MM.1S (cell line): ENCODE measurements at regions not wholly inside any gene's neighbourhood (a gene's known extent, or its start where the extent isn't known, plus 50 kb on each side); places are given as distances from the start of the nearest gene placed in this dataset.

Experiments used
- DNase-seq: peaks from one replicate; pipeline ENCODE4 v3.0.0-alpha.2; 2015
- H2AFZ ChIP-seq: fragments of 300-600 bp; sonication (generic); 2 replicates; pipeline ENCODE4 v1.6.0; 2016; ENCODE audit warnings: antibody characterized with exemption, low read length
- H3F3A ChIP-seq: fragments of 300-600 bp; sonication (generic); 2 replicates; pipeline ENCODE4 v1.6.1; 2016; ENCODE audit warnings: mild to moderate bottlenecking, antibody characterized with exemption, low read length, moderate library complexity, mixed read lengths; ENCODE audit not compliant: insufficient read depth
- H3K27ac ChIP-seq: fragments of 300-600 bp; sonication (generic); 2 replicates; pipeline ENCODE4 v1.5.1; 2016; ENCODE audit warnings: mild to moderate bottlenecking, low read length
- H3K27me3 ChIP-seq: fragments of 300-600 bp; sonication (generic); replicated peaks from 2 replicates; pipeline ENCODE4 v1.6.0; 2016; ENCODE audit warnings: low read length; ENCODE audit not compliant: insufficient read depth
- H3K36me3 ChIP-seq: fragments of 300-600 bp; sonication (generic); replicated peaks from 2 replicates; pipeline ENCODE4 v1.6.1; 2016; ENCODE audit warnings: mild to moderate bottlenecking, low read length, mixed read lengths; ENCODE audit not compliant: insufficient read depth
- H3K4me1 ChIP-seq: fragments of 300-600 bp; sonication (generic); 2 replicates; pipeline ENCODE4 v1.6.1; 2016; ENCODE audit warnings: low read length, mixed read lengths
- H3K4me2 ChIP-seq: fragments of 300-600 bp; sonication (generic); 2 replicates; pipeline ENCODE4 v1.6.0; 2016; ENCODE audit warnings: low read depth, low read length
- H3K4me3 ChIP-seq: fragments of 300-600 bp; sonication (generic); 2 replicates; pipeline ENCODE4 v1.5.1; 2016; ENCODE audit warnings: low read length, mixed read lengths
- H3K79me2 ChIP-seq: fragments of 300-600 bp; sonication (generic); 2 replicates; pipeline ENCODE4 v1.6.1; 2016; ENCODE audit warnings: mixed run types, low read length, mixed read lengths
- H3K9ac ChIP-seq: fragments of 300-600 bp; sonication (generic); 2 replicates; pipeline ENCODE4 v1.6.1; 2016; ENCODE audit warnings: low read length, mixed read lengths
- H3K9me2 ChIP-seq: fragments of 300-600 bp; sonication (generic); replicated peaks from 2 replicates; pipeline ENCODE4 v1.6.1; 2016; ENCODE audit warnings: mild to moderate bottlenecking, low read length, mixed read lengths; ENCODE audit not compliant: insufficient read depth
- H3K9me3 ChIP-seq: fragments of 300-600 bp; sonication (generic); replicated peaks from 2 replicates; pipeline ENCODE4 v1.6.1; 2016; ENCODE audit warnings: mild to moderate bottlenecking, low read length, mixed read lengths; ENCODE audit not compliant: insufficient read depth
- H4K20me1 ChIP-seq: fragments of 300-600 bp; sonication (generic); 2 replicates; pipeline ENCODE4 v1.6.1; 2016; ENCODE audit warnings: mild to moderate bottlenecking, low read length, moderate library complexity, mixed read lengths; ENCODE audit not compliant: insufficient read depth
- CTCF ChIP-seq: fragments of 300-600 bp; sonication (generic); IDR thresholded peaks from 2 replicates; pipeline ENCODE4 v1.5.1; 2016; ENCODE audit warnings: antibody characterized with exemption, low read length, mixed read lengths
- EZH2 ChIP-seq: fragments of 300-600 bp; sonication (generic); optimal IDR thresholded peaks from 2 replicates; pipeline ENCODE3; 2017; ENCODE audit warnings: low read depth, mild to moderate bottlenecking, antibody characterized with exemption, low read length, mixed read lengths
- EZH2phosphoT487 ChIP-seq: fragments of 300-600 bp; sonication (generic); IDR thresholded peaks from 2 replicates; pipeline ENCODE4 v1.6.1; 2018; ENCODE audit warnings: antibody characterized with exemption, low read length

- no peak overlapping the region for H3K4me2 ChIP-seq
- H3K27me3 ChIP-seq: no peaks in the 10 kb centered on the region
- no peaks in the 10 kb centered on the region for H3K4me1 ChIP-seq
- no peak for DNase-seq
- no peak for TF ChIP-seq CTCF
- no peak for TF ChIP-seq EZH2phosphoT487
- TF ChIP-seq EZH2: no peak
- no peaks in the 10 kb centered on the region for H3K9me2 ChIP-seq
- H4K20me1 ChIP-seq: no peaks in the 10 kb centered on the region
- no peak overlapping the region for H2AFZ ChIP-seq
- no peaks in the 10 kb centered on the region for H3K9me3 ChIP-seq
- H3K36me3 ChIP-seq: no peaks in the 10 kb centered on the region
- H3K9ac ChIP-seq: no peak overlapping the region
- no peaks in the 10 kb centered on the region for H3F3A ChIP-seq
- no peak overlapping the region for H3K4me3 ChIP-seq
- no peaks in the 10 kb centered on the region for H3K79me2 ChIP-seq
- no peak overlapping the region for H3K27ac ChIP-seq
Observed at GRCh38 chr10:42934842-42935241, 142.0 kb upstream of the RET start.

- Histone ChIP-seq H3K9me3 (no peaks in the 10 kb centered on the region), H3K9ac (no peak overlapping the region), H3K9me2 (no peaks in the 10 kb centered on the region), H3K4me3 (no peak overlapping the region), H3K27ac (no peak overlapping the region), H2AFZ (no peak overlapping the region), H3K79me2 (no peaks in the 10 kb centered on the region), H3K27me3 (no peaks in the 10 kb centered on the region), H3K4me1 (no peaks in the 10 kb centered on the region), H4K20me1 (no peaks in the 10 kb centered on the region), H3F3A (no peaks in the 10 kb centered on the region), H3K36me3 (no peaks in the 10 kb centered on the region), H3K4me2 (no peak overlapping the region)
- no peak for TF ChIP-seq EZH2
- no peak for TF ChIP-seq EZH2phosphoT487
- no peak for TF ChIP-seq CTCF
- DNase-seq: no peak
Observed at GRCh38 chr10:42935466-42935865, 141.4 kb upstream of the RET start.

- TF ChIP-seq CTCF (no peak), EZH2phosphoT487 (no peak), EZH2 (no peak)
- H3K79me2 ChIP-seq: no peaks in the 10 kb centered on the region
- H3K27ac ChIP-seq: no peak overlapping the region
- H3K9me2 ChIP-seq: no peaks in the 10 kb centered on the region
- no peak for DNase-seq
- H3K27me3 ChIP-seq: no peaks in the 10 kb centered on the region
- H3K4me1 ChIP-seq: no peaks in the 10 kb centered on the region
- no peak overlapping the region for H3K4me3 ChIP-seq
- H3K9ac ChIP-seq: no peak overlapping the region
- no peaks in the 10 kb centered on the region for H4K20me1 ChIP-seq
- no peak overlapping the region for H3K4me2 ChIP-seq
- H3K9me3 ChIP-seq: no peaks in the 10 kb centered on the region
- no peaks in the 10 kb centered on the region for H3K36me3 ChIP-seq
- no peaks in the 10 kb centered on the region for H3F3A ChIP-seq
- no peak overlapping the region for H2AFZ ChIP-seq
Observed at GRCh38 chr10:42936580-42936979, 140.3 kb upstream of the RET start.

GRCh38 chr10:42937048-42937447 is 139.8 kb upstream of the RET start:
- Histone ChIP-seq H3K79me2 (no peaks in the 10 kb centered on the region), H3K36me3 (no peaks in the 10 kb centered on the region), H4K20me1 (no peaks in the 10 kb centered on the region), H3F3A (no peaks in the 10 kb centered on the region), H3K4me1 (no peaks in the 10 kb centered on the region), H3K4me2 (no peak overlapping the region), H3K27me3 (no peaks in the 10 kb centered on the region), H3K4me3 (no peak overlapping the region), H2AFZ (no peak overlapping the region), H3K27ac (no peak overlapping the region), H3K9ac (no peak overlapping the region), H3K9me2 (no peaks in the 10 kb centered on the region), H3K9me3 (no peaks in the 10 kb centered on the region)
- DNase-seq: no peak
- no peak for TF ChIP-seq EZH2phosphoT487
- no peak for TF ChIP-seq CTCF
- no peak for TF ChIP-seq EZH2
